OCI-LY1 (cell line): ENCODE measurements at regions not wholly inside any gene's neighbourhood (a gene's known extent, or its start where the extent isn't known, plus 50 kb on each side); places are given as distances from the start of the nearest gene placed in this dataset.
"Not testable (repeated sequence)": the region's sequence is repeated elsewhere in the genome, so short reads cannot be mapped to it uniquely, and the experiment has no call there.

ENCODE experiments used
- EZH2 ChIP-seq: fragments of 200-600 bp; sonication (generic), shearing (Covaris generic); IDR thresholded peaks from 2 replicates; pipeline ENCODE4 v1.8.0; 2017; ENCODE audit warnings: borderline replicate concordance, mixed run types, mild to moderate bottlenecking, antibody characterized with exemption, low read length, moderate library complexity, mixed read lengths
- TF ChIP-seq, protein P1 (sequence below): fragments of 200-600 bp; sonication (generic), shearing (Covaris generic); IDR thresholded peaks from 2 replicates; pipeline ENCODE4 v1.5.1; 2017; ENCODE audit warnings: mild to moderate bottlenecking, antibody characterized with exemption, low read length, moderate library complexity, mixed read lengths

DNA sequence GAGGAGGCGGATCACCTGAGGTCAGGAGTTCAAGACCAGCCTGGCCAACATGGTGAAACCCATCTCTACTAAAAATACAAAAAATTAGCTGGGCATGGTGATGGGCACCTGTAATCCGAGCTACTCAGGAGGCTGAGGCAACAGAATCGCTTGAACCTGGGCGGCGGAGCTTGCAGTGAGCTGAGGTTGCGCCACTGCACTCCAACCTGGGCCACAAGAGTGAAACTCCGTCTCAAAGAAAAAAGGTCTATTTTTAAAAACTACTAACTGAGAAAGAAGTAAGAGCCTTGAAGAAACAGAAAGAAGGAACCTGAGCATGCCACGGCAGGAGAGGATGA, 95.7 kb upstream of the DLG1 start:
- TF ChIP-seq, protein P1, sequence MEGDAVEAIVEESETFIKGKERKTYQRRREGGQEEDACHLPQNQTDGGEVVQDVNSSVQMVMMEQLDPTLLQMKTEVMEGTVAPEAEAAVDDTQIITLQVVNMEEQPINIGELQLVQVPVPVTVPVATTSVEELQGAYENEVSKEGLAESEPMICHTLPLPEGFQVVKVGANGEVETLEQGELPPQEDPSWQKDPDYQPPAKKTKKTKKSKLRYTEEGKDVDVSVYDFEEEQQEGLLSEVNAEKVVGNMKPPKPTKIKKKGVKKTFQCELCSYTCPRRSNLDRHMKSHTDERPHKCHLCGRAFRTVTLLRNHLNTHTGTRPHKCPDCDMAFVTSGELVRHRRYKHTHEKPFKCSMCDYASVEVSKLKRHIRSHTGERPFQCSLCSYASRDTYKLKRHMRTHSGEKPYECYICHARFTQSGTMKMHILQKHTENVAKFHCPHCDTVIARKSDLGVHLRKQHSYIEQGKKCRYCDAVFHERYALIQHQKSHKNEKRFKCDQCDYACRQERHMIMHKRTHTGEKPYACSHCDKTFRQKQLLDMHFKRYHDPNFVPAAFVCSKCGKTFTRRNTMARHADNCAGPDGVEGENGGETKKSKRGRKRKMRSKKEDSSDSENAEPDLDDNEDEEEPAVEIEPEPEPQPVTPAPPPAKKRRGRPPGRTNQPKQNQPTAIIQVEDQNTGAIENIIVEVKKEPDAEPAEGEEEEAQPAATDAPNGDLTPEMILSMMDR, result not testable (repeated sequence)
- not testable (repeated sequence) for TF ChIP-seq EZH2
